ENCODE measurements at regions not wholly inside any gene's neighbourhood (a gene's known extent, or its start where the extent isn't known, plus 50 kb on each side); places are given as distances from the start of the nearest gene placed in this dataset.
"Not testable (repeated sequence)": the region's sequence is repeated elsewhere in the genome, so short reads cannot be mapped to it uniquely, and the experiment has no call there.

- DNase-seq (ENCODE audit: insufficient read length, low spot score) (no peak), FAIRE-seq (no peak)
- no peak for TF ChIP-seq CTCF (IDR thresholded peaks at IDR 0.05; ENCODE audit: insufficient read depth, missing control alignments)
Measured at GRCh38 chr12:127966331-127966730, 300.6 kb upstream of the TMEM132C start.

DNA sequence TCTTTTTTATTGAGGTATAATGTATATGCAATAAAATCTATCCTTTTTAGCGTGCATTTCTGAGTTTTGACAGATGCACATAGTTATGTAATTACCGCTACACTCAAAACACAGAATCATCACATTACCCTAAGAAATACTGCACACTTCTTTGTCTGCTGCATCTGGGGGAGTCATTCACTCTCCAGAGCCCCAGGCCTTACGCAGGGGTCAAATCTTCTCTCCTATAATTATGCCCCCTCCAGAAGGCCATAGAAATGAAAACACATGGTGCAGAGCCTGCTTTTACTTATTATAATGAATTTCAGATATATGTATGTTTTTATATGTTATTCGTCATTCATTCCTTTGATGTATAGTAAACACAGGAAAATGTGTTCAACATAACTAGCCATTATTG lies 296.5 kb upstream of the TMEM132C start:
- TF ChIP-seq CTCF (IDR thresholded peaks at IDR 0.05; ENCODE audit: insufficient read depth, missing control alignments): no peak
- FAIRE-seq: no peak

DNA sequence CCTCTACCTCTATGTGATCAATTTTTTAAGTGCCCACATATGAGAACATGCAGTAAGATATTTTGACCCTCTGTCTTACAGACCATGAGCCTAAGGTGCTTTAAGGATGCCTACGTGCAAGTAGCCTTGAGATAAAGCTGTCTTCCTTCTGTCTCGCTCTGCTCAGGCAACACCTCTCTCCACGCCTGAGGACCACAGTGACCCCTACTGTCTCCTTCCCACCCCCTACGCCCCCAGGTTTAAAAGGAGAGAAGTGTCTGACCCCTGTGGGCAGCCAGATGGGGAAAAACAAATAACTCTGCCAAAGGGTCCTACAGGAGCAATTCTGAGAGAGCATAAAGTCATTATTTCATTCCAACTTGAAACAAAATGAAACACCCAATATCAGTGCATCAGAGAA lies 286.4 kb upstream of the TMEM132C start:
- no peak for TF ChIP-seq CTCF (IDR thresholded peaks at IDR 0.05; ENCODE audit: insufficient read depth, missing control alignments)
- no peak for DNase-seq (ENCODE audit: insufficient read length, low spot score)
- no peak for FAIRE-seq

More for the DNA sequence above, 296.5 kb upstream of the TMEM132C start:
- DNase-seq (ENCODE audit: insufficient read length, low spot score): no peak

- FAIRE-seq (no peak), DNase-seq (ENCODE audit: insufficient read length, low spot score) (no peak)
- TF ChIP-seq CTCF (IDR thresholded peaks at IDR 0.05; ENCODE audit: insufficient read depth, missing control alignments): no peak
Measured at GRCh38 chr12:127981875-127982274, 285.1 kb upstream of the TMEM132C start.

- FAIRE-seq: not testable (repeated sequence)
Measured at GRCh38 chr12:127983213-127983791, 283.7 kb upstream of the TMEM132C start.

DNA sequence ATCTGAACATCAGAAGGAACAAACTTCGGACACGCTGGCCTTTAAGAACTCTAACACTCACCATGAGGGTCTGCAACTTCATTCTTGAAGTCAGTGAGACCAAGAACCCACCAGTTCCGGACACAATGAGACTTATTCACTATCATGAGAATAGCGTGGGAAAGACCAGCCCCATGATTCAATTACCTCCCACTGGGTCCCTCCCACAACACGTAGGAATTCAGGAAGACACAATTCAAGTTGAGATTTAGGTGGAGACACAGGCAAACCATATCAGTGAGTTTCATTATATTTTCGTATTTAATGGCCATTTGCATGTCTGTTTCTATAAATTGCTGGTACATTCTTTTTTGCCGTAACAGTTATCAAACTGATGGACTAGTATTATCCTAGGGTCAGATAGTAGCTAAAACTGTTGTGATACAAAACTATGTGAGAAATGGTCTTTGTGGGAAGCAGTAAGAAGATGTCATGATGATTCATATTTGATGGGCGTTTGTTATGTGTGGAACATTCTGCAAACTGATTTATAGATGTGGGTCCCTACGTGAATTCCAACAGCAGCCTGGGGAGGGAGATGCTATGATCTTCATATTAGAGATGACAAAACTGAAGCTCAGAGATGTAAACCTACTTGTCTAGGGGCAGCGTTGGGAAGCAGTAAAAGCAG lies 282.4 kb upstream of the TMEM132C start:
- DNase-seq (ENCODE audit: insufficient read length, low spot score) (no peak), FAIRE-seq (no peak)
- TF ChIP-seq CTCF (IDR thresholded peaks at IDR 0.05; ENCODE audit: insufficient read depth, missing control alignments): no peak

More at GRCh38 chr12:127983213-127983791, 283.7 kb upstream of the TMEM132C start:
- not testable (repeated sequence) for DNase-seq (ENCODE audit: insufficient read length, low spot score)

GRCh38 chr12:127987199-127987901 lies 279.6 kb upstream of the TMEM132C start:
- no peak for FAIRE-seq
- DNase-seq (ENCODE audit: insufficient read length, low spot score): no peak
- TF ChIP-seq CTCF (IDR thresholded peaks at IDR 0.05; ENCODE audit: insufficient read depth, missing control alignments): no peak
